ENCODE measurements at regions not wholly inside any gene's neighbourhood (a gene's known extent, or its start where the extent isn't known, plus 50 kb on each side); places are given as distances from the start of the nearest gene placed in this dataset.

DNA sequence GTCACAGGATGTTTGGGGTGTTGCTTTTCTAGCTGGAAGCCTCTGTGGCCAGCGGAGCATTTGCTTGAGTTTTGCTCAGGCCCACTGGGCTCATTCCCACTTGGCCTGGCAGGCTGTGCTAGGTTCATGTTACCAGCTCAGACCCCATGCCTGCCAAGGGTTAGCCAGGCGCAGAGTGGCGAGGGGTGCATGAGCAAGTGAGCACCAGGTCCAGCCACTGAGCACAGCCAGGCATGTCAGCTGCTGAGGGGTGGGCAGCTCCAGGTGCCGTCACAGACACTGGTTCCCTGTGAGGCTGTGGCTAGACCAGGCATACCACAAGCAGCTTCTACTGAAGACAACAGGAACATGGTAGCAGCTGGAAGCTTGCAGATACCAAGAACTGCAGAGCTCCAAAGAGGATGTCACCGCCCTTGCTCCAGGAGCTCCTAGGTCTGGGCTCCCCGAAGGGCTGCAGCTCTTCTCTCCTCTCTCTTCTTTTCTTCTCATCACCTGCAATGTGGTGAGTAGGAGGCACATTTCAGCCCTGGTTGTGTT lies 52.0 kb upstream of the CYYR1 start:
- ATAC-seq (ENCODE audit: low FRiP score in 2 of 2) (no peak), DNase-seq (peak in 1 of 2 donors; percentile 5)
- Histone ChIP-seq H3K4me1 (no peaks in the 10 kb centered on the region), H3K4me3 (no peak overlapping the region), H3K27ac (no peak overlapping the region), H3K27me3 (no peaks in the 10 kb centered on the region), H3K9me3 (no peaks in the 10 kb centered on the region), H3K36me3 (no peaks in the 10 kb centered on the region)
- WGBS, 2 donors, result 61 to 79% methylated on average over 4 to 6 of the region's 6 CpGs
- TF ChIP-seq EP300 (IDR thresholded peaks at IDR 0.05) (no peak), POLR2AphosphoS5 (IDR thresholded peaks at IDR 0.05) (no peak), POLR2A (IDR thresholded peaks at IDR 0.05) (no peak)
- TF ChIP-seq, protein P1, sequence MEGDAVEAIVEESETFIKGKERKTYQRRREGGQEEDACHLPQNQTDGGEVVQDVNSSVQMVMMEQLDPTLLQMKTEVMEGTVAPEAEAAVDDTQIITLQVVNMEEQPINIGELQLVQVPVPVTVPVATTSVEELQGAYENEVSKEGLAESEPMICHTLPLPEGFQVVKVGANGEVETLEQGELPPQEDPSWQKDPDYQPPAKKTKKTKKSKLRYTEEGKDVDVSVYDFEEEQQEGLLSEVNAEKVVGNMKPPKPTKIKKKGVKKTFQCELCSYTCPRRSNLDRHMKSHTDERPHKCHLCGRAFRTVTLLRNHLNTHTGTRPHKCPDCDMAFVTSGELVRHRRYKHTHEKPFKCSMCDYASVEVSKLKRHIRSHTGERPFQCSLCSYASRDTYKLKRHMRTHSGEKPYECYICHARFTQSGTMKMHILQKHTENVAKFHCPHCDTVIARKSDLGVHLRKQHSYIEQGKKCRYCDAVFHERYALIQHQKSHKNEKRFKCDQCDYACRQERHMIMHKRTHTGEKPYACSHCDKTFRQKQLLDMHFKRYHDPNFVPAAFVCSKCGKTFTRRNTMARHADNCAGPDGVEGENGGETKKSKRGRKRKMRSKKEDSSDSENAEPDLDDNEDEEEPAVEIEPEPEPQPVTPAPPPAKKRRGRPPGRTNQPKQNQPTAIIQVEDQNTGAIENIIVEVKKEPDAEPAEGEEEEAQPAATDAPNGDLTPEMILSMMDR (IDR thresholded peaks at IDR 0.05), result no peak

Data from upper lobe of left lung (tissue), 6 donors.